Activated T-helper 2 cell treated with anti-CD3 and anti-CD28 coated beads, Interferon-gamma antibody, Interleukin-2, Interleukin-4, amounts not matched to agents 10 μg/mL and 5 μg/mL and 100 μg/mL, durations not matched to agents 14 hours and 24 hours and 36 hours (primary cell): ENCODE measurements at regions not wholly inside any gene's neighbourhood (a gene's known extent, or its start where the extent isn't known, plus 50 kb on each side); places are given as distances from the start of the nearest gene placed in this dataset.

Source experiments
- DNase-seq: peaks from one replicate; pipeline ENCODE4 v3.0.0; 2021; ENCODE audit warnings: low spot score
- H3K27ac Mint-ChIP-seq: one replicate; pipeline ENCODE4 v1.8.0; 2021; ENCODE audit warnings: mixed read lengths
- H3K27me3 Mint-ChIP-seq: one replicate; pipeline ENCODE4 v1.8.0; 2021; ENCODE audit warnings: low read depth, mixed read lengths
- H3K36me3 Mint-ChIP-seq: one replicate; pipeline ENCODE4 v1.8.0; 2021; ENCODE audit warnings: low read depth, mixed read lengths
- H3K4me1 Mint-ChIP-seq: one replicate; pipeline ENCODE4 v1.8.0; 2021; ENCODE audit warnings: low read depth, mixed read lengths
- H3K4me3 Mint-ChIP-seq: one replicate; pipeline ENCODE4 v1.8.0; 2021; ENCODE audit warnings: low read depth, mild to moderate bottlenecking, moderate library complexity, mixed read lengths
- H3K9me3 Mint-ChIP-seq: one replicate; pipeline ENCODE4 v1.8.0; 2021; ENCODE audit warnings: mixed read lengths
- intact Hi-C: fragments of 100-400 bp; cut with micrococcal nuclease; formaldehyde crosslinking; loops from one replicate; pipeline ENCODE4 v1.15.1; 2023

GRCh38 chr7:36006636-36007229 lies 146.3 kb upstream of the EEPD1 start:
- DNase-seq, result no peak
- peaks cover 10% of the 10 kb centered on the region for H3K4me1 Mint-ChIP-seq
- H3K27me3 Mint-ChIP-seq, result peaks cover 9% of the 10 kb centered on the region
- no peak overlapping the region for H3K27ac Mint-ChIP-seq
- H3K4me3 Mint-ChIP-seq, result no peak overlapping the region
- H3K9me3 Mint-ChIP-seq, result no peaks in the 10 kb centered on the region
- intact Hi-C loops, result loop anchor here (10.0 kb wide), 1 partner anchor 108 kb away; no protein-coding TSS in a partner anchor
- H3K36me3 Mint-ChIP-seq, result no peaks in the 10 kb centered on the region

- Mint-ChIP-seq H3K27me3 (no peaks in the 10 kb centered on the region), H3K9me3 (no peaks in the 10 kb centered on the region), H3K36me3 (no peaks in the 10 kb centered on the region), H3K4me3 (no peak overlapping the region), H3K4me1 (peaks cover under 1% of the 10 kb centered on the region), H3K27ac (no peak overlapping the region)
- intact Hi-C loops, result no loop called here
- DNase-seq, result no peak
Measured at GRCh38 chr7:36010656-36011587, 142.1 kb upstream of the EEPD1 start.

- Mint-ChIP-seq H3K9me3 (no peaks in the 10 kb centered on the region), H3K27ac (no peak overlapping the region), H3K36me3 (no peaks in the 10 kb centered on the region), H3K27me3 (no peaks in the 10 kb centered on the region), H3K4me3 (no peak overlapping the region), H3K4me1 (no peaks in the 10 kb centered on the region)
- intact Hi-C loops, result no loop called here
- no peak for DNase-seq
Measured at GRCh38 chr7:36011588-36011965, 141.5 kb upstream of the EEPD1 start.

- no peak overlapping the region for H3K27ac Mint-ChIP-seq
- intact Hi-C loops, result no loop called here
- H3K36me3 Mint-ChIP-seq, result no peaks in the 10 kb centered on the region
- H3K4me1 Mint-ChIP-seq, result no peaks in the 10 kb centered on the region
- no peak for DNase-seq
- no peak overlapping the region for H3K4me3 Mint-ChIP-seq
- no peaks in the 10 kb centered on the region for H3K9me3 Mint-ChIP-seq
- H3K27me3 Mint-ChIP-seq, result no peaks in the 10 kb centered on the region
Measured at GRCh38 chr7:36013246-36014014, 139.6 kb upstream of the EEPD1 start.

- Mint-ChIP-seq H3K4me1 (no peaks in the 10 kb centered on the region), H3K27me3 (no peaks in the 10 kb centered on the region), H3K36me3 (no peaks in the 10 kb centered on the region), H3K27ac (no peak overlapping the region), H3K4me3 (no peak overlapping the region), H3K9me3 (no peaks in the 10 kb centered on the region)
- DNase-seq, result no peak
- intact Hi-C loops, result no loop called here
Measured at GRCh38 chr7:36014961-36015360, 138.1 kb upstream of the EEPD1 start.

- intact Hi-C loops, result no loop called here
- Mint-ChIP-seq H3K27ac (no peak overlapping the region), H3K4me3 (no peak overlapping the region), H3K27me3 (no peaks in the 10 kb centered on the region), H3K9me3 (no peaks in the 10 kb centered on the region), H3K4me1 (no peaks in the 10 kb centered on the region), H3K36me3 (no peaks in the 10 kb centered on the region)
- DNase-seq, result no peak
Measured at GRCh38 chr7:36015733-36016132, 137.3 kb upstream of the EEPD1 start.

- H3K4me3 Mint-ChIP-seq, result no peak overlapping the region
- H3K4me1 Mint-ChIP-seq, result no peaks in the 10 kb centered on the region
- H3K9me3 Mint-ChIP-seq, result no peaks in the 10 kb centered on the region
- intact Hi-C loops, result no loop called here
- H3K36me3 Mint-ChIP-seq, result no peaks in the 10 kb centered on the region
- no peak overlapping the region for H3K27ac Mint-ChIP-seq
- H3K27me3 Mint-ChIP-seq, result no peaks in the 10 kb centered on the region
- no peak for DNase-seq
Measured at GRCh38 chr7:36016648-36017047, 136.4 kb upstream of the EEPD1 start.

GRCh38 chr7:36017111-36017510 lies 135.9 kb upstream of the EEPD1 start:
- H3K4me3 Mint-ChIP-seq, result no peak overlapping the region
- intact Hi-C loops, result no loop called here

GRCh38 chr7:36018816-36019484 lies 134.1 kb upstream of the EEPD1 start:
- Mint-ChIP-seq H3K9me3 (no peaks in the 10 kb centered on the region), H3K27me3 (peaks cover 4% of the 10 kb centered on the region), H3K27ac (no peak overlapping the region), H3K36me3 (no peaks in the 10 kb centered on the region), H3K4me1 (no peaks in the 10 kb centered on the region), H3K4me3 (no peak overlapping the region)
- intact Hi-C loops, result no loop called here
- DNase-seq, result no peak

More at GRCh38 chr7:36017111-36017510, 135.9 kb upstream of the EEPD1 start:
- no peaks in the 10 kb centered on the region for H3K36me3 Mint-ChIP-seq
- H3K9me3 Mint-ChIP-seq, result no peaks in the 10 kb centered on the region
- H3K27me3 Mint-ChIP-seq, result no peaks in the 10 kb centered on the region
- no peaks in the 10 kb centered on the region for H3K4me1 Mint-ChIP-seq
- DNase-seq, result no peak
- no peak overlapping the region for H3K27ac Mint-ChIP-seq

- Mint-ChIP-seq H3K4me1 (no peaks in the 10 kb centered on the region), H3K9me3 (no peaks in the 10 kb centered on the region), H3K36me3 (no peaks in the 10 kb centered on the region), H3K4me3 (no peak overlapping the region), H3K27ac (no peak overlapping the region), H3K27me3 (peaks cover 7% of the 10 kb centered on the region)
- intact Hi-C loops, result no loop called here
- DNase-seq, result no peak
Measured at GRCh38 chr7:36019538-36019937, 133.5 kb upstream of the EEPD1 start.

- H3K4me1 Mint-ChIP-seq, result no peaks in the 10 kb centered on the region
- intact Hi-C loops, result no loop called here
- no peaks in the 10 kb centered on the region for H3K36me3 Mint-ChIP-seq
- no peak for DNase-seq
- H3K4me3 Mint-ChIP-seq, result no peak overlapping the region
- H3K27me3 Mint-ChIP-seq, result peaks cover 12% of the 10 kb centered on the region
- no peaks in the 10 kb centered on the region for H3K9me3 Mint-ChIP-seq
- H3K27ac Mint-ChIP-seq, result no peak overlapping the region
Measured at GRCh38 chr7:36019980-36020379, 133.1 kb upstream of the EEPD1 start.

- Mint-ChIP-seq H3K27ac (no peak overlapping the region), H3K4me1 (no peaks in the 10 kb centered on the region), H3K36me3 (no peaks in the 10 kb centered on the region), H3K4me3 (no peak overlapping the region), H3K9me3 (no peaks in the 10 kb centered on the region), H3K27me3 (peaks cover 14% of the 10 kb centered on the region)
- intact Hi-C loops, result no loop called here
- no peak for DNase-seq
Measured at GRCh38 chr7:36021367-36021766, 131.7 kb upstream of the EEPD1 start.
